SK-N-SH (cell line): ENCODE measurements at regions not wholly inside any gene's neighbourhood (a gene's known extent, or its start where the extent isn't known, plus 50 kb on each side); places are given as distances from the start of the nearest gene placed in this dataset.

ENCODE experiments used
- CTCF ChIA-PET: fragments of 300-600, 350-600 bp; formaldehyde crosslinking; extraction: SDS; loops from one replicate; lab custom pipeline; 2021; lab: Yijun Ruan, JAX
- POLR2A ChIA-PET: fragments of 350-600 bp; sonication (Branson Sonifier 250); formaldehyde crosslinking; extraction: SDS; loops from one replicate; lab custom pipeline; 2020; ENCODE audit warnings: antibody characterized with exemption, inconsistent platforms; lab: Yijun Ruan, JAX
- DNase-seq: peaks from one replicate; pipeline ENCODE4 v3.0.0; 2012
- H2AFZ ChIP-seq: fragments of 200-600 bp; sonication (generic); 2 replicates; pipeline ENCODE4 v1.8.1; 2016; ENCODE audit warnings: antibody characterized with exemption, mild to moderate bottlenecking, low read depth
- H3F3A ChIP-seq: fragments of 200-600 bp; sonication (generic); replicated peaks from 2 replicates; pipeline ENCODE3; 2016; ENCODE audit warnings: antibody characterized with exemption, mild to moderate bottlenecking; ENCODE audit not compliant: insufficient read depth
- H3K27ac ChIP-seq, 2 experiments: fragments of 200-500 bp in 1 of 2; fragments of 200-600 bp in 1 of 2; sonication (Bioruptor generic) in 1 of 2; sonication (generic), shearing (Covaris generic) in 1 of 2; 2 replicates each; pipeline versions ENCODE4 v1.5.1 to v1.6.1; 2014 to 2016; ENCODE audit warnings: low read depth in 2 of 2, inconsistent platforms in 1 of 2, low read length in 1 of 2, mild to moderate bottlenecking in 1 of 2, mixed read lengths in 1 of 2
- H3K27me3 ChIP-seq: fragments of 200-600 bp; sonication (generic), shearing (Covaris generic); 2 replicates; pipeline ENCODE4 v1.6.1; 2016; ENCODE audit warnings: mixed run types; ENCODE audit not compliant: insufficient read depth
- H3K36me3 ChIP-seq, 2 experiments: fragments of 200-500 bp in 1 of 2; fragments of 200-600 bp in 1 of 2; sonication (Bioruptor generic) in 1 of 2; sonication (generic) in 1 of 2; replicated peaks in 1 of 2; 2 replicates each; pipeline versions ENCODE3 to v1.5.1; 2014 to 2016; ENCODE audit warnings: low read length in 1 of 2, mild to moderate bottlenecking in 1 of 2; ENCODE audit not compliant: insufficient read depth in 2 of 2, control insufficient read depth in 1 of 2
- H3K4me1 ChIP-seq, 2 experiments: fragments of 200-500 bp in 1 of 2; fragments of 200-600 bp in 1 of 2; sonication (Bioruptor generic) in 1 of 2; sonication (generic), shearing (Covaris generic) in 1 of 2; 2 replicates each; pipeline versions ENCODE4 v1.5.1 to v1.6.1; 2014 to 2016; ENCODE audit warnings: low read depth in 1 of 2, low read length in 1 of 2, mixed run types in 1 of 2; ENCODE audit not compliant: insufficient read depth in 2 of 2, control insufficient read depth in 1 of 2
- H3K4me2 ChIP-seq: fragments of 200-600 bp; sonication (generic), shearing (Covaris generic); 2 replicates; pipeline ENCODE4 v1.6.1; 2017; ENCODE audit warnings: mixed run types
- H3K4me3 ChIP-seq, 2 experiments: fragments of 200-500 bp in 1 of 2; fragments of 200-600 bp in 1 of 2; sonication (Bioruptor generic) in 1 of 2; sonication (generic), shearing (Covaris generic) in 1 of 2; 2 replicates each; pipeline versions ENCODE4 v1.5.1 to v1.8.1; 2014 to 2016; ENCODE audit warnings: low read depth in 2 of 2, inconsistent platforms in 1 of 2, low read length in 1 of 2, mild to moderate bottlenecking in 1 of 2, mixed read lengths in 1 of 2, moderate library complexity in 1 of 2
- H3K79me2 ChIP-seq: fragments of 200-600 bp; sonication (generic); 2 replicates; pipeline ENCODE4 v1.8.1; 2017; ENCODE audit warnings: mild to moderate bottlenecking; ENCODE audit not compliant: insufficient read depth
- H3K9ac ChIP-seq: fragments of 200-600 bp; sonication (generic); 2 replicates; pipeline ENCODE4 v1.6.1; 2017; ENCODE audit warnings: mixed run types
- H3K9me2 ChIP-seq: fragments of 200-600 bp; sonication (generic); 2 replicates; pipeline ENCODE4 v1.6.1; 2017; ENCODE audit warnings: mixed run types
- H3K9me3 ChIP-seq: fragments of 200-600 bp; sonication (generic); 2 replicates; pipeline ENCODE4 v1.6.1; 2017; ENCODE audit warnings: mixed run types, mild to moderate bottlenecking, moderate library complexity
- H4K20me1 ChIP-seq: fragments of 200-600 bp; sonication (generic); 2 replicates; pipeline ENCODE4 v1.6.1; 2017; ENCODE audit warnings: mild to moderate bottlenecking, mixed run types; ENCODE audit not compliant: insufficient read depth
- CHD2 ChIP-seq: fragments of 150-350 bp; IDR thresholded peaks from 2 replicates; pipeline ENCODE4 v1.6.1; 2018; ENCODE audit warnings: low read length; ENCODE audit not compliant: partially characterized antibody
- ELF1 ChIP-seq: IDR thresholded peaks from 2 replicates; pipeline ENCODE4 v1.4.0; 2012
- EP300 ChIP-seq, 2 experiments: IDR thresholded peaks; 2 replicates each; pipeline versions ENCODE4 v1.4.0 to v1.6.1; 2012; ENCODE audit warnings: borderline replicate concordance in 1 of 2, low read depth in 1 of 2, low read length in 1 of 2
- FOSL2 ChIP-seq: IDR thresholded peaks from 2 replicates; pipeline ENCODE4 v1.4.0; 2012; ENCODE audit warnings: low read depth, mild to moderate bottlenecking, moderate library complexity, borderline replicate concordance
- FOXJ3 ChIP-seq: sonication (generic); formaldehyde crosslinking; IDR thresholded peaks from 2 replicates; pipeline ENCODE4 v1.5.1; 2020; ENCODE audit warnings: mild to moderate bottlenecking, missing genetic modification reagents
- FOXM1 ChIP-seq: IDR thresholded peaks from 2 replicates; pipeline ENCODE4 v1.4.0; 2012; ENCODE audit warnings: low read depth, mild to moderate bottlenecking
- GABPA ChIP-seq: IDR thresholded peaks from 2 replicates; pipeline ENCODE4 v1.4.0; 2012; ENCODE audit warnings: low read depth, mild to moderate bottlenecking
- GATA2 ChIP-seq: sonication (generic); formaldehyde crosslinking; IDR thresholded peaks from 2 replicates; pipeline ENCODE4 v1.5.0; 2020; ENCODE audit warnings: mild to moderate bottlenecking, missing genetic modification reagents
- JUND ChIP-seq: IDR thresholded peaks from 2 replicates; pipeline ENCODE4 v1.4.0; 2012
- MXI1 ChIP-seq: IDR thresholded peaks from 2 replicates; pipeline ENCODE4 v1.6.1; 2012; ENCODE audit warnings: mild to moderate bottlenecking, low read depth, low read length, improper control_type of control experiment
- NRF1 ChIP-seq: IDR thresholded peaks from 2 replicates; pipeline ENCODE4 v1.6.1; 2012; ENCODE audit warnings: low read depth, mild to moderate bottlenecking, low read length
- RCOR1 ChIP-seq: fragments of 150-350 bp; IDR thresholded peaks from 2 replicates; pipeline ENCODE4 v1.6.1; 2017; ENCODE audit warnings: antibody characterized with exemption, low read length
- RFX5 ChIP-seq: IDR thresholded peaks from 2 replicates; pipeline ENCODE4 v1.6.1; 2012; ENCODE audit warnings: mild to moderate bottlenecking, improper control_type of control experiment, low read length
- SIN3A ChIP-seq: IDR thresholded peaks from 2 replicates; pipeline ENCODE4 v1.6.1; 2012; ENCODE audit warnings: low read depth, mild to moderate bottlenecking, low read length, moderate library complexity, borderline replicate concordance
- SMC3 ChIP-seq: IDR thresholded peaks from 2 replicates; pipeline ENCODE4 v1.6.1; 2012; ENCODE audit warnings: low read depth, low read length, improper control_type of control experiment
- TCF12 ChIP-seq: IDR thresholded peaks from 2 replicates; pipeline ENCODE4 v1.4.0; 2012
- USF1 ChIP-seq: IDR thresholded peaks from 2 replicates; pipeline ENCODE4 v1.4.0; 2012; ENCODE audit warnings: low read depth, borderline replicate concordance
- YY1 ChIP-seq: IDR thresholded peaks from 2 replicates; pipeline ENCODE4 v1.4.0; 2012; ENCODE audit warnings: low read depth, mild to moderate bottlenecking
- WGBS: methylation state at CpG from one replicate; pipeline ENCODE4 v1.1.6; 2017; ENCODE audit warnings: low lambda C conversion rate; 5-methylcytosine and 5-hydroxymethylcytosine counted together
- TF ChIP-seq, protein P1 (sequence below): fragments of 150-350 bp; IDR thresholded peaks from 2 replicates; pipeline ENCODE4 v1.6.1; 2016; ENCODE audit warnings: mild to moderate bottlenecking, low read depth, low read length

- no peaks in the 10 kb centered on the region for H3K36me3 ChIP-seq
Observed at GRCh38 chr6:40668203-40668602, 81.0 kb upstream of the LRFN2 start.

GRCh38 chr6:40666530-40666929 is 79.4 kb upstream of the LRFN2 start:
- Histone ChIP-seq H3K27ac (no peak overlapping the region), H3K9me2 (no peaks in the 10 kb centered on the region), H3K4me1 (peaks cover 0 to 20% of the 10 kb centered on the region in 2 experiments; a peak in 1 of 4 replicates), H3F3A (no peaks in the 10 kb centered on the region), H3K4me2 (no peak overlapping the region), H3K36me3 (no peaks in the 10 kb centered on the region), H2AFZ (no peak overlapping the region), H3K9ac (no peak overlapping the region), H4K20me1 (no peaks in the 10 kb centered on the region), H3K27me3 (no peaks in the 10 kb centered on the region), H3K4me3 (no peak overlapping the region), H3K79me2 (no peaks in the 10 kb centered on the region), H3K9me3 (no peaks in the 10 kb centered on the region)
- TF ChIP-seq USF1 = no peak
- no peak for TF ChIP-seq JUND
- no peak for TF ChIP-seq YY1
- TF ChIP-seq SMC3 = no peak
- TF ChIP-seq GABPA = no peak
- no peak for TF ChIP-seq ELF1
- no peak for TF ChIP-seq CHD2
- no peak for TF ChIP-seq RFX5
- TF ChIP-seq FOSL2 = no peak
- no peak for TF ChIP-seq FOXM1
- no peak for TF ChIP-seq NRF1
- no peak for TF ChIP-seq RCOR1
- ChIA-PET CTCF (interaction anchor here (0.6 to 1.3 kb wide), 3 partner anchors 13 to 222 kb away, joined by 3 read pairs; no protein-coding TSS in a partner anchor), POLR2A (no interaction called here)
- DNase-seq = no peak
- 70% methylated on average over 4 of the region's 4 CpGs for WGBS

More at GRCh38 chr6:40668203-40668602, 81.0 kb upstream of the LRFN2 start:
- H3K27ac ChIP-seq = peak overlapping the region in 1 of 2 experiments; percentile 47; a peak in 2 of 4 replicates
- TF ChIP-seq TCF12 (no peak), EP300 (IDR thresholded peaks at IDR 0.05; ENCODE audit: borderline replicate concordance in 1 of 2, low read depth in 1 of 2, low read length in 1 of 2) (peak in 1 of 2 experiments; percentile 85; a peak in 2 of 4 replicates), CHD2 (peak; percentile 54), RCOR1 (peak; percentile 76), SIN3A (no peak), JUND (no peak), NRF1 (no peak), FOXJ3 (CRISPR knock-in tag) (peak; percentile 69; the same call in 1 of the 2 replicates), MXI1 (peak; percentile 40; the same call in 1 of the 2 replicates), GATA2 (CRISPR knock-in tag) (peak; percentile 96)
- TF ChIP-seq, protein P1, sequence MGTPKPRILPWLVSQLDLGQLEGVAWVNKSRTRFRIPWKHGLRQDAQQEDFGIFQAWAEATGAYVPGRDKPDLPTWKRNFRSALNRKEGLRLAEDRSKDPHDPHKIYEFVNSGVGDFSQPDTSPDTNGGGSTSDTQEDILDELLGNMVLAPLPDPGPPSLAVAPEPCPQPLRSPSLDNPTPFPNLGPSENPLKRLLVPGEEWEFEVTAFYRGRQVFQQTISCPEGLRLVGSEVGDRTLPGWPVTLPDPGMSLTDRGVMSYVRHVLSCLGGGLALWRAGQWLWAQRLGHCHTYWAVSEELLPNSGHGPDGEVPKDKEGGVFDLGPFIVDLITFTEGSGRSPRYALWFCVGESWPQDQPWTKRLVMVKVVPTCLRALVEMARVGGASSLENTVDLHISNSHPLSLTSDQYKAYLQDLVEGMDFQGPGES = no peak
- peaks cover 0 to 26% of the 10 kb centered on the region in 2 experiments; a peak in 1 of 4 replicates for H3K4me1 ChIP-seq
- POLR2A ChIA-PET = no interaction called here
- no peaks in the 10 kb centered on the region for H4K20me1 ChIP-seq
- no peak overlapping the region for H2AFZ ChIP-seq
- H3K27me3 ChIP-seq = no peaks in the 10 kb centered on the region
- no peak overlapping the region for H3K4me3 ChIP-seq
- H3K9ac ChIP-seq = no peak overlapping the region
- H3K79me2 ChIP-seq = no peaks in the 10 kb centered on the region
- no peaks in the 10 kb centered on the region for H3F3A ChIP-seq
- 57% methylated on average over 2 of the region's 2 CpGs for WGBS
- H3K9me3 ChIP-seq = no peaks in the 10 kb centered on the region
- DNase-seq = peak; percentile 53
- CTCF ChIA-PET = interaction anchor here (0.9 to 1.6 kb wide), 5 partner anchors 23 to 178 kb away, joined by 3 to 8 read pairs (median 3); no protein-coding TSS in a partner anchor
- no peaks in the 10 kb centered on the region for H3K9me2 ChIP-seq
- no peak overlapping the region for H3K4me2 ChIP-seq
